NCI-H2171 (cell line): ENCODE measurements at regions not wholly inside any gene's neighbourhood (a gene's known extent, or its start where the extent isn't known, plus 50 kb on each side); places are given as distances from the start of the nearest gene placed in this dataset.

Experiments used
- DNase-seq: peaks from one replicate; lab custom pipeline; 2025; lab: John Stamatoyannopoulos, UW

- no peak for DNase-seq
These were observed 233.4 kb downstream of the MTX2 start for GRCh38 chr2:176502619-176503018.

GRCh38 chr2:176503776-176504175 is 234.5 kb downstream of the MTX2 start:
- DNase-seq, result no peak

- no peak for DNase-seq
These were observed 235.2 kb downstream of the MTX2 start for GRCh38 chr2:176504440-176504839.

GRCh38 chr2:176507786-176508185 is 238.5 kb downstream of the MTX2 start:
- DNase-seq, result no peak

- DNase-seq, result no peak
These were observed 239.1 kb downstream of the MTX2 start for GRCh38 chr2:176508374-176508773.

- peak; percentile 9 for DNase-seq
These were observed 239.9 kb downstream of the MTX2 start for GRCh38 chr2:176508984-176509740.

GRCh38 chr2:176514276-176514675 is 245.0 kb downstream of the MTX2 start:
- no peak for DNase-seq

- DNase-seq, result no peak
These were observed 245.7 kb downstream of the MTX2 start for GRCh38 chr2:176514805-176515500.

- DNase-seq, result no peak
These were observed 246.9 kb downstream of the MTX2 start for GRCh38 chr2:176516051-176516602.

GRCh38 chr2:176518823-176519222 is 249.6 kb downstream of the MTX2 start:
- DNase-seq, result no peak

- DNase-seq, result no peak
These were observed 252.8 kb downstream of the MTX2 start for GRCh38 chr2:176521878-176522670.

GRCh38 chr2:176525086-176525485 is 255.8 kb downstream of the MTX2 start:
- DNase-seq, result no peak

GRCh38 chr2:176526995-176527901 is 258.0 kb downstream of the MTX2 start:
- no peak for DNase-seq

GRCh38 chr2:176531608-176532007 is 262.4 kb downstream of the MTX2 start:
- DNase-seq, result no peak

GRCh38 chr2:176533505-176534193 is 264.4 kb downstream of the MTX2 start:
- no peak for DNase-seq

GRCh38 chr2:176534798-176535466 is 265.7 kb downstream of the MTX2 start:
- no peak for DNase-seq

- no peak for DNase-seq
These were observed 266.3 kb downstream of the MTX2 start for GRCh38 chr2:176535467-176536113.

GRCh38 chr2:176536439-176537133 is 267.3 kb downstream of the MTX2 start:
- no peak for DNase-seq

GRCh38 chr2:176537932-176538331 is 268.7 kb downstream of the MTX2 start:
- no peak for DNase-seq
